H1 (cell line): ENCODE measurements at regions not wholly inside any gene's neighbourhood (a gene's known extent, or its start where the extent isn't known, plus 50 kb on each side); places are given as distances from the start of the nearest gene placed in this dataset.

ENCODE experiments used
- CTCF ChIA-PET: fragments of 300-600 bp; sonication (Branson Sonifier 250); formaldehyde crosslinking; loops from one replicate; lab custom pipeline; 2021; ENCODE audit not compliant: partially characterized antibody; lab: Charles Lee
- POLR2A ChIA-PET: fragments of 300-600 bp; sonication (Branson Sonifier 250); formaldehyde crosslinking; loops from one replicate; lab custom pipeline; 2021; ENCODE audit warnings: inconsistent platforms; ENCODE audit not compliant: partially characterized antibody; lab: Charles Lee
- DNase-seq, 2 experiments: peaks; one replicate each; pipeline versions ENCODE4 v3.0.0 to v3.0.0-alpha.2; 2010 to 2022; ENCODE audit warnings: low spot score in 2 of 2, low read depth in 1 of 2, mixed read lengths in 1 of 2
- FAIRE-seq: peaks from 2 replicates; lab custom pipeline; 2011; peaks lifted over from hg19 to GRCh38; lab: Jason Lieb, UNC
- H2AFZ ChIP-seq: 2 replicates; pipeline ENCODE4 v1.8.1; 2012; ENCODE audit warnings: low read length, inconsistent platforms
- H2AK5ac ChIP-seq: 2 replicates; pipeline ENCODE4 v1.6.1; 2013; ENCODE audit warnings: low read depth, low read length
- H2BK120ac ChIP-seq: replicated peaks from 2 replicates; pipeline ENCODE3; 2013; ENCODE audit warnings: low read depth, low read length, inconsistent platforms
- H2BK12ac ChIP-seq: 2 replicates; pipeline ENCODE4 v1.6.1; 2013; ENCODE audit warnings: low read depth, low read length
- H2BK15ac ChIP-seq: 2 replicates; pipeline ENCODE4 v1.6.1; 2013; ENCODE audit warnings: low read length
- H2BK20ac ChIP-seq: 2 replicates; pipeline ENCODE4 v1.6.1; 2013; ENCODE audit warnings: low read length
- H2BK5ac ChIP-seq: 2 replicates; pipeline ENCODE4 v1.6.1; 2013; ENCODE audit warnings: low read depth, low read length
- H3K14ac ChIP-seq: 2 replicates; pipeline ENCODE4 v1.6.1; 2013; ENCODE audit warnings: inconsistent platforms; ENCODE audit not compliant: insufficient read length
- H3K18ac ChIP-seq: 2 replicates; pipeline ENCODE4 v1.6.1; 2013; ENCODE audit warnings: low read length; ENCODE audit errors: extremely low read depth
- H3K23ac ChIP-seq: 2 replicates; pipeline ENCODE4 v1.6.1; 2013; ENCODE audit warnings: inconsistent platforms; ENCODE audit not compliant: insufficient read length
- H3K23me2 ChIP-seq: 2 replicates; pipeline ENCODE4 v1.6.1; 2013; ENCODE audit warnings: low read depth, low read length
- H3K27ac ChIP-seq: 2 replicates; pipeline ENCODE4 v1.6.1; 2011; ENCODE audit warnings: low read depth, low read length, inconsistent platforms
- H3K27me3 ChIP-seq, 4 experiments: replicated peaks in 1 of 4; 1 replicate in 1 of 4; 2 replicates in 3 of 4; pipeline versions ENCODE4 v1.6.1 to v1.8.1; 2011 to 2013; ENCODE audit warnings: low read length in 3 of 4, mild to moderate bottlenecking in 3 of 4, inconsistent platforms in 2 of 4, mixed read lengths in 2 of 4, moderate library complexity in 1 of 4; ENCODE audit not compliant: control insufficient read depth in 3 of 4, insufficient read depth in 3 of 4; ENCODE audit errors: extremely low read depth in 1 of 4
- H3K36me3 ChIP-seq, 4 experiments: 2 replicates each; pipeline versions ENCODE4 v1.6.1 to v1.8.1; 2011 to 2013; ENCODE audit warnings: mild to moderate bottlenecking in 4 of 4, low read length in 3 of 4, moderate library complexity in 2 of 4, control low read depth in 1 of 4, inconsistent platforms in 1 of 4; ENCODE audit not compliant: insufficient read depth in 4 of 4, control insufficient read depth in 2 of 4
- H3K4ac ChIP-seq: replicated peaks from 2 replicates; pipeline ENCODE3; 2013; ENCODE audit warnings: low read length, low read depth, mixed read lengths, inconsistent platforms; ENCODE audit not compliant: insufficient read length
- H3K4me1 ChIP-seq, 4 experiments: replicated peaks in 1 of 4; 1 replicate in 1 of 4; 2 replicates in 3 of 4; pipeline versions ENCODE4 v1.6.1 to v1.8.1; 2011 to 2013; ENCODE audit warnings: low read length in 3 of 4, inconsistent platforms in 2 of 4, mixed read lengths in 1 of 4; ENCODE audit not compliant: insufficient read depth in 4 of 4, control insufficient read depth in 3 of 4
- H3K4me2 ChIP-seq, 2 experiments: 2 replicates each; pipeline versions ENCODE4 v1.6.1 to v1.8.1; 2011 to 2013; ENCODE audit warnings: low read depth in 2 of 2, low read length in 2 of 2, control low read depth in 1 of 2, inconsistent platforms in 1 of 2, mild to moderate bottlenecking in 1 of 2; ENCODE audit not compliant: insufficient read depth in 1 of 2
- H3K4me3 ChIP-seq, 4 experiments: fragments of 200-600, 300-600 bp in 1 of 4; sonication (generic), shearing (Covaris generic), sonication (Bioruptor Twin) in 1 of 4; 2 replicates each; pipeline versions ENCODE4 v1.5.1 to v1.8.1; 2011 to 2016; ENCODE audit warnings: low read length in 4 of 4, low read depth in 3 of 4, control low read depth in 2 of 4, inconsistent platforms in 2 of 4, mild to moderate bottlenecking in 2 of 4, mixed read lengths in 1 of 4, moderate library complexity in 1 of 4; ENCODE audit not compliant: insufficient read depth in 2 of 4; ENCODE audit errors: extremely low read depth in 1 of 4
- H3K56ac ChIP-seq: replicated peaks from 2 replicates; pipeline ENCODE3; 2013; ENCODE audit warnings: low read depth, mild to moderate bottlenecking, mixed read lengths, low read length, inconsistent platforms; ENCODE audit not compliant: insufficient read length
- H3K79me1 ChIP-seq: 2 replicates; pipeline ENCODE4 v1.6.1; 2013; ENCODE audit warnings: low read depth, low read length, control low read depth
- H3K79me2 ChIP-seq, 2 experiments: 2 replicates each; pipeline versions ENCODE4 v1.6.1 to v1.8.1; 2012 to 2013; ENCODE audit warnings: low read length in 2 of 2, mild to moderate bottlenecking in 2 of 2, inconsistent platforms in 1 of 2; ENCODE audit not compliant: insufficient read depth in 2 of 2, control insufficient read depth in 1 of 2
- H3K9ac ChIP-seq, 4 experiments: replicated peaks in 1 of 4; 1 replicate in 1 of 4; 2 replicates in 3 of 4; pipeline versions ENCODE4 v1.6.1 to v1.8.1; 2011 to 2013; ENCODE audit warnings: low read depth in 3 of 4, low read length in 3 of 4, control low read depth in 2 of 4, mild to moderate bottlenecking in 2 of 4, moderate library complexity in 2 of 4, inconsistent platforms in 1 of 4; ENCODE audit errors: extremely low read depth in 1 of 4
- H3K9me3 ChIP-seq, 2 experiments: 2 replicates each; pipeline versions ENCODE4 v1.6.1 to v1.8.1; 2012 to 2013; ENCODE audit warnings: mild to moderate bottlenecking in 2 of 2, moderate library complexity in 2 of 2, control low read depth in 1 of 2, inconsistent platforms in 1 of 2, low read depth in 1 of 2, low read length in 1 of 2, mixed read lengths in 1 of 2; ENCODE audit not compliant: insufficient read depth in 2 of 2
- H4K20me1 ChIP-seq, 2 experiments: replicated peaks in 1 of 2; 2 replicates each; pipeline versions ENCODE3 to v1.8.1; 2011 to 2013; ENCODE audit warnings: inconsistent platforms in 2 of 2, low read length in 2 of 2, mild to moderate bottlenecking in 1 of 2; ENCODE audit not compliant: insufficient read depth in 2 of 2, control insufficient read depth in 1 of 2
- H4K5ac ChIP-seq: 2 replicates; pipeline ENCODE4 v1.6.1; 2013; ENCODE audit warnings: low read length, low read depth, mixed read lengths, inconsistent platforms; ENCODE audit not compliant: insufficient read length
- H4K8ac ChIP-seq: 2 replicates; pipeline ENCODE4 v1.8.0; 2013; ENCODE audit warnings: mild to moderate bottlenecking, moderate library complexity, low read length, inconsistent platforms; ENCODE audit not compliant: insufficient read depth; ENCODE audit errors: extremely low read depth
- H4K91ac ChIP-seq: replicated peaks from 2 replicates; pipeline ENCODE3; 2013; ENCODE audit warnings: low read length, mixed read lengths, inconsistent platforms; ENCODE audit not compliant: insufficient read length
- CBX8 ChIP-seq: fragments of 300-800, 300-1000 bp; sonication (generic); IDR thresholded peaks from 2 replicates; pipeline ENCODE4 v1.7.1; 2016; ENCODE audit warnings: low read depth, low read length, borderline replicate concordance
- CHD2 ChIP-seq: IDR thresholded peaks from 2 replicates; pipeline ENCODE4 v1.6.1; 2012; ENCODE audit warnings: low read length, improper control_type of control experiment
- EZH2 ChIP-seq: fragments of 200-600 bp; sonication (generic); IDR thresholded peaks from 2 replicates; pipeline ENCODE4 v1.7.1; 2012; ENCODE audit warnings: low read depth, mild to moderate bottlenecking, moderate library complexity, low read length, inconsistent platforms; ENCODE audit not compliant: severe bottlenecking
- GTF2F1 ChIP-seq: IDR thresholded peaks from 2 replicates; pipeline ENCODE4 v1.6.1; 2012; ENCODE audit warnings: low read depth, low read length, improper control_type of control experiment, borderline replicate concordance
- KDM1A ChIP-seq: fragments of 200-600, 300-600 bp; sonication (generic); IDR thresholded peaks from 2 replicates; pipeline ENCODE4 v1.7.1; 2016; ENCODE audit warnings: mild to moderate bottlenecking, low read length, borderline replicate concordance
- KDM4A ChIP-seq: IDR thresholded peaks from one replicate; pipeline ENCODE4 v1.7.1; 2012; ENCODE audit warnings: low read depth, mild to moderate bottlenecking, moderate library complexity, low read length, inconsistent platforms; ENCODE audit not compliant: severe bottlenecking
- KDM5A ChIP-seq: fragments of 200-600 bp; IDR thresholded peaks from 2 replicates; pipeline ENCODE4 v1.7.1; 2012; ENCODE audit warnings: mild to moderate bottlenecking, low read length, inconsistent platforms, mixed read lengths
- MAFK ChIP-seq: IDR thresholded peaks from 2 replicates; pipeline ENCODE4 v1.6.1; 2012; ENCODE audit warnings: low read depth, mild to moderate bottlenecking, improper control_type of control experiment, low read length
- POU5F1 ChIP-seq: IDR thresholded peaks from 2 replicates; pipeline ENCODE4 v1.6.1; 2011; ENCODE audit warnings: low read depth, mild to moderate bottlenecking, low read length, moderate library complexity
- SP2 ChIP-seq: IDR thresholded peaks from 2 replicates; pipeline ENCODE4 v1.6.1; 2012; ENCODE audit warnings: mild to moderate bottlenecking, low read length, inconsistent platforms
- SRF ChIP-seq: IDR thresholded peaks from 2 replicates; pipeline ENCODE4 v1.6.1; 2011; ENCODE audit warnings: mild to moderate bottlenecking, low read depth, low read length, moderate library complexity
- SUZ12 ChIP-seq: fragments of 200-600 bp; sonication (generic); IDR thresholded peaks from 2 replicates; pipeline ENCODE4 v1.6.1; 2012; ENCODE audit warnings: mild to moderate bottlenecking, inconsistent platforms, low read length, moderate library complexity, mixed read lengths
- WGBS, 2 experiments: shearing (Covaris generic) in 1 of 2; methylation state at CpG; one replicate each; pipeline versions ENCODE4 v1.1.6 to v1.1.7; 2013 to 2015; ENCODE audit warnings: low lambda C conversion rate in 2 of 2, mixed read lengths in 2 of 2, inconsistent platforms in 1 of 2, low coverage in 1 of 2, missing lambda C conversion rate in 1 of 2; ENCODE audit not compliant: insufficient replicate concordance in 2 of 2, insufficient coverage in 1 of 2, insufficient read length in 1 of 2; ENCODE audit errors: extremely low coverage in 1 of 2, missing lambda C conversion rate in 1 of 2; 5-methylcytosine and 5-hydroxymethylcytosine counted together
- TF ChIP-seq, protein P1 (sequence below), 3 experiments: IDR thresholded peaks; 1 replicate in 2 of 3; 2 replicates in 1 of 3; pipeline versions ENCODE4 v1.5.1 to v1.6.1; 2011; ENCODE audit warnings: low read length in 3 of 3, mild to moderate bottlenecking in 3 of 3, inconsistent platforms in 2 of 3, low read depth in 1 of 3, moderate library complexity in 1 of 3; ENCODE audit not compliant: insufficient read depth in 1 of 3; ENCODE audit errors: control extremely low read depth in 1 of 3

DNA sequence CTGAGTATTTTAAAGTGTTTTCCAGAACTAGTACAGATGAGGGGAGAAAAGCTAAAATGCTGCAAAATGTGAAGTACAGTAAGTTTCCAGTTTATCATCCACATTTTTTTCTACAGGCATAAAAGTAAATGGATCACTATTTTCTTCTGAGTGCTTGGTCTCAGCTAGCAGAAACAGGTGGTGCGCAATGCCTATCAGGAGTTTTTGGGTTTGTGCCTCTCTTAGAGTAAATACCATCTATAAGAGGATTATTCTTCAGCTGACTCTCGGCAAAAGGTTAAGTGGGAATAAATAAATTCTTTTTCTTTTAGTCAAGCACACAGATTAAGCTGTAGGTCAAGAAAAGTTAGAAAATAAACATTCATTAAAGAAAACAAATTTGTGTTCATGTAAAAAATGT is 1027.7 kb downstream of the PLOD2 start:
- no peak overlapping the region for H3K27ac ChIP-seq
- no peak overlapping the region for H2AK5ac ChIP-seq
- no peak overlapping the region for H3K4me2 ChIP-seq
- no peak overlapping the region for H3K9ac ChIP-seq
- H3K79me2 ChIP-seq, result no peaks in the 10 kb centered on the region
- H3K4me3 ChIP-seq, result no peak overlapping the region
- DNase-seq (no peak), FAIRE-seq (no peak)
- H2BK20ac ChIP-seq, result no peak overlapping the region
- no peaks in the 10 kb centered on the region for H3K36me3 ChIP-seq
- no peak overlapping the region for H4K8ac ChIP-seq
- H4K5ac ChIP-seq, result no peak overlapping the region
- no peak overlapping the region for H3K23ac ChIP-seq
- no peaks in the 10 kb centered on the region for H4K20me1 ChIP-seq
- no peaks in the 10 kb centered on the region; a peak in 1 of 7 replicates for H3K4me1 ChIP-seq
- no peak overlapping the region for H3K18ac ChIP-seq
- no peak overlapping the region for H4K91ac ChIP-seq
- 83% methylated on average over 2 of the region's 2 CpGs; no CpG with 5 or more reads in 1 of the 2 experiments for WGBS, 2 experiments
- H3K9me3 ChIP-seq, result no peaks in the 10 kb centered on the region
- no peak overlapping the region for H3K4ac ChIP-seq
- CTCF ChIA-PET, result no interaction called here
- H3K14ac ChIP-seq, result no peak overlapping the region
- no peak overlapping the region for H3K56ac ChIP-seq
- POLR2A ChIA-PET, result no interaction called here
- H2BK120ac ChIP-seq, result no peak overlapping the region
- H3K27me3 ChIP-seq, result no peaks in the 10 kb centered on the region
- H2BK15ac ChIP-seq, result no peak overlapping the region
- H3K23me2 ChIP-seq, result no peaks in the 10 kb centered on the region
- H2BK12ac ChIP-seq, result no peak overlapping the region
- no peak overlapping the region for H2AFZ ChIP-seq
- no peaks in the 10 kb centered on the region for H3K79me1 ChIP-seq
- H2BK5ac ChIP-seq, result no peak overlapping the region
- TF ChIP-seq SRF (no peak), POU5F1 (no peak), KDM5A (no peak), SP2 (no peak), MAFK (no peak), KDM4A (no peak), GTF2F1 (no peak), KDM1A (no peak), CBX8 (no peak), SUZ12 (no peak), CHD2 (no peak), EZH2 (no peak)
- TF ChIP-seq, protein P1, sequence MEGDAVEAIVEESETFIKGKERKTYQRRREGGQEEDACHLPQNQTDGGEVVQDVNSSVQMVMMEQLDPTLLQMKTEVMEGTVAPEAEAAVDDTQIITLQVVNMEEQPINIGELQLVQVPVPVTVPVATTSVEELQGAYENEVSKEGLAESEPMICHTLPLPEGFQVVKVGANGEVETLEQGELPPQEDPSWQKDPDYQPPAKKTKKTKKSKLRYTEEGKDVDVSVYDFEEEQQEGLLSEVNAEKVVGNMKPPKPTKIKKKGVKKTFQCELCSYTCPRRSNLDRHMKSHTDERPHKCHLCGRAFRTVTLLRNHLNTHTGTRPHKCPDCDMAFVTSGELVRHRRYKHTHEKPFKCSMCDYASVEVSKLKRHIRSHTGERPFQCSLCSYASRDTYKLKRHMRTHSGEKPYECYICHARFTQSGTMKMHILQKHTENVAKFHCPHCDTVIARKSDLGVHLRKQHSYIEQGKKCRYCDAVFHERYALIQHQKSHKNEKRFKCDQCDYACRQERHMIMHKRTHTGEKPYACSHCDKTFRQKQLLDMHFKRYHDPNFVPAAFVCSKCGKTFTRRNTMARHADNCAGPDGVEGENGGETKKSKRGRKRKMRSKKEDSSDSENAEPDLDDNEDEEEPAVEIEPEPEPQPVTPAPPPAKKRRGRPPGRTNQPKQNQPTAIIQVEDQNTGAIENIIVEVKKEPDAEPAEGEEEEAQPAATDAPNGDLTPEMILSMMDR (IDR thresholded peaks at IDR 0.05; ENCODE audit: control extremely low read depth in 1 of 3, insufficient read depth in 1 of 3, low read depth in 1 of 3, low read length in 3 of 3), result no peak
